IPS-18c (cell line): ENCODE measurements at regions not wholly inside any gene's neighbourhood (a gene's known extent, or its start where the extent isn't known, plus 50 kb on each side); places are given as distances from the start of the nearest gene placed in this dataset.
"Not testable (repeated sequence)": the region's sequence is repeated elsewhere in the genome, so short reads cannot be mapped to it uniquely, and the experiment has no call there.

ENCODE experiments used
- H3K4me3 ChIP-seq: 2 replicates; pipeline ENCODE4 v1.7.0; 2013; ENCODE audit warnings: low read depth, mild to moderate bottlenecking, low read length, moderate library complexity; ENCODE audit not compliant: insufficient read depth
- H3K9me3 ChIP-seq: one replicate; pipeline ENCODE4 v1.6.1; 2013; ENCODE audit warnings: mild to moderate bottlenecking, low read length, moderate library complexity; ENCODE audit not compliant: control insufficient read depth, insufficient read depth

GRCh38 chr2:11941201-11942177 is 195.1 kb downstream of the LPIN1 start:
- H3K4me3 ChIP-seq = no peak overlapping the region
- H3K9me3 ChIP-seq = no peaks in the 10 kb centered on the region

DNA sequence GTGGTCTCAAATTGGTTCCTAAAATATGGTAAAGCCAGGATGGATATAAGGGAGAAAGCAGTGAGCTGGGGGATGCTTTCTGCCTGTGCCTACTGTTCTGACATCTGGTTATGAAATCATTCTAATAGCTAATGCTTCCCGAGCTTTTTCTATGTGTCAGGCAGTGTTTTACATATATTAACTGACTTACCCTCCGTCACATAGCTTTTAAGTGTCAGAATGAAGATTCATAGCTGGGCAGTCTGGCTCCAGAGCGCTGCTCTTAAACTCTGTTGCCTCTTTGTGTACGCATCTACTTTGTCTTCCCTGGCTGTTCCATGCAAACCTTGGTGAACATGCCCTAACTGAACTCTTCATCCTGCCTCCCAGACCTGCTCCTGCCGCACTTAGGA is 195.7 kb downstream of the LPIN1 start:
- Histone ChIP-seq H3K9me3 (no peaks in the 10 kb centered on the region), H3K4me3 (no peak overlapping the region)

- no peaks in the 10 kb centered on the region for H3K9me3 ChIP-seq
- no peak overlapping the region for H3K4me3 ChIP-seq
Measured at GRCh38 chr2:11944311-11944710, 197.9 kb downstream of the LPIN1 start.

GRCh38 chr2:11945139-11946126 is 199.0 kb downstream of the LPIN1 start:
- no peak overlapping the region for H3K4me3 ChIP-seq
- no peaks in the 10 kb centered on the region for H3K9me3 ChIP-seq

GRCh38 chr2:11947956-11948355 is 201.5 kb downstream of the LPIN1 start:
- Histone ChIP-seq H3K9me3 (no peaks in the 10 kb centered on the region), H3K4me3 (no peak overlapping the region)

GRCh38 chr2:11949732-11950523 is 203.5 kb downstream of the LPIN1 start:
- Histone ChIP-seq H3K4me3 (no peak overlapping the region), H3K9me3 (no peaks in the 10 kb centered on the region)

DNA sequence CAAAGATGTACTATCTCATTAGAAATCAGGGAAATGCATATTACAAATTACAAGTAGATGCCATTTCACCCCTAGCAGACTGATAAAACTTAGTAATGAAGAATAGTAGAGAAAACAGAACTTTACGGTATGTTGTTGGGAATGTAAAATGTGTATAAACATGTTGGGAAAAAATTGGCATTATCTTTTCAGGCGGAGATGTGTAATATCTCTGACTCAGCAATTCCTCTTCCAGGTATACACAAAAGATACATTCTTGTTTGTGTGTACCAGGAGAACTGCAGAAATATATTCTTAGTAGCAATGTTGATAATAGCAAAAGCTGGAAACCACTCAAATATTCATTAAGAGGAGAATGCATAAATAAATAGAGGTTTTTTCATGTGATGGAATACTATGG is 204.5 kb downstream of the LPIN1 start:
- Histone ChIP-seq H3K4me3 (no peak overlapping the region), H3K9me3 (no peaks in the 10 kb centered on the region)

GRCh38 chr2:11951492-11951891 is 205.1 kb downstream of the LPIN1 start:
- H3K4me3 ChIP-seq, H3K9me3 ChIP-seq: not testable (repeated sequence)

DNA sequence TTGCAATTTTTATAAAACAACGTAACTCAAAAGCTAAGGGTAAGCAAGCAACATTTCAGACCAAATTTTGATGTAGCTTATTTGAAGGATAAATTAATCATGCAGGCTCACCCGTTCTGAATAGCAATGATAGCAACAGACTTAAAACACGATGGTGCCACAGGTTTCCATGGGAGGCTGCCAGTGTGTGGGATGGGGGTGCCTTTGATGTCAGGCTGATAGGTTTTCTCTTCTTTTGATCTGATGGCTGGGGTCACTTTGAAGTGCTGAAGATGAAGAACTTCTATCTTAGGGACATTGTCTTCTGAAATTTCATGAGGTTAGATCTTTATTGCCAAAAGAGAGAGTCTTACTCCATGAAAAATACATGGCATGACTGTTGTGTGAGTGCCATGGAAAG is 206.8 kb downstream of the LPIN1 start:
- Histone ChIP-seq H3K4me3 (no peak overlapping the region), H3K9me3 (no peaks in the 10 kb centered on the region)

DNA sequence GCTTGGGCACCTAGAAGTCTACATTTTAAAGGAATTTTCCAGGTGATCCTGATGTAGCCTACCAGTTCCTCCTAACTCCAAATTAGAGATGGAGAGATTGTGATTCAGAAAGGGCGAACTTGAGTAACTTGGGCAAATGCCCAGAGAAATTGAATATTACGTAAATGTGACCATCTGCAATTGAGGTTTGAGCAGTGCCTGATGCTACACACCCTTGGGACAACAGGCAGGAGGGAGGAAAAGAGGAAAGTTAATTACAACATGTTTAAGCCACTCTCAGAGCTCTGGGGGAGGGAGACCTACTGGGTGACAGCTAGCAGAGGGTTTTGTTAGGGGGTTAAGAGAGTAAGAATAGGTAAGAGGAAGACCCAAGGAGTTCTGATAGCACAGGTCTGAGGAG is 208.9 kb downstream of the LPIN1 start:
- no peaks in the 10 kb centered on the region for H3K9me3 ChIP-seq
- no peak overlapping the region for H3K4me3 ChIP-seq

DNA sequence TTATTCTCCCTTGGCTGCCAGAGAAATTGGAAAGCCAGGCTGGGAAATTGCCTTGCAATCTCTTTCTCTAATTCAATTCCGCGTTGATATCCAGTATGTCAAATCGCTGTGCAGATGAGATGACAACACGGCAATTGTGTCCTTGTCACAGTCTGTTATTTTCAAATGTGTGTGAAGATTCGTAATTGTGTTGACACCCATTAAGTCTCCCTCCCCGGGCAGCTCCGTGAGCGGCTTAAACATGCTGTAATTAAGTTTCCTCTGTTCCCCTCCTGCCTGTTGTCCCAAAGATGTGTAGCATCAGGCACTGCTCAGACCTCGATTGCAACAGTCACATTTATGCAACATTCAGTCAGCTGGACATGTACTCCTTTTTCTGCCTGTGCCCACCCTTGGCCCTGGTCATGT is 209.5 kb downstream of the LPIN1 start:
- H3K4me3 ChIP-seq = no peak overlapping the region
- H3K9me3 ChIP-seq = no peaks in the 10 kb centered on the region

DNA sequence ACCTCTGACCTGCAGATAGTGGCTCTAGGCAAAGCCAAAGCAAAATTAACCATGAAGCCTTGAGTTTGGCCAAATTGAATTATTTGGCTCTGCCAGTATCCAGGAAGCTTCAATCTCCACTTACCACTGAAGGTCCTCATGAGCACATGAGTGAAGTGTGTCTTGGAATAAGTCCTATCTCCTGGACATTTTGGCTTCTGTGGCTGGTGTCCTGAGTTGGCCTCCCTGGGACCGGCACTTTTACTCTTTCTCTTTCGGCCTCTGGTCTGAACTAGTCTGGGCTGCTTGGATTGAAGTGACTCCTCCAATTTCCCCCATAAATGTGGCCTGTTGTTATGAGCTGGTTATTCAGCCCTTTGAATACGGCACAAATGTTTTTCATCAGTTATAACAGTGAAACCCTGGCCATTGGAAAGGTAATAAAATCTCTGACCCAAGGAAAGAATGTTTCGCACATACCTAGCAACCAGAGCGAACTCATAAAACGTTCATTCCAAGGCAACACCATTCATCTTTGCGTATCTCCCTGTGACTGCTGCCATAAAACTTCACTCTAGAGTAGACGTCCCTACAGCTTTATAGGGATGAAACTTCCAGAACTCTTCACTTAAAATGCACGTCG is 216.4 kb downstream of the LPIN1 start:
- Histone ChIP-seq H3K9me3 (no peaks in the 10 kb centered on the region), H3K4me3 (no peak overlapping the region)

DNA sequence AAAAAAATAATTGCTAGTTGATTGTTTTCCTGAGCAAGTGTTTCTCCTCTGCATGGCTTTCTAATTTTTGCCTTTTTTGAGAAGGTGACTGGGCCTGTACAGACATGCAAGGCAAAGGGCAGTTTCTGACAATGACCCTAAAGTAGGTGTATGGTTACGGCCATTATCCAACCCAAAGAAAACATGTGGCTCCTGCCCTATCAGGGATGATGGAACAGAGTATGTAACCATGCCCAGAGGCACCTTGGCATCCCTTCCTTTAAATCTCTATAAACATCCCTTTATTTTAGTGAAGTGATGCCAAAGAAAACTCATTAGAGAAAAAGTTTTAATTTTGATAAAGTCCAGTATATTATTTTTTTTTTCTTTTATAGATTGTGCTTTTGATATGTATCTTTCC is 217.5 kb downstream of the LPIN1 start:
- no peak overlapping the region for H3K4me3 ChIP-seq
- no peaks in the 10 kb centered on the region for H3K9me3 ChIP-seq

- Histone ChIP-seq H3K9me3 (no peaks in the 10 kb centered on the region), H3K4me3 (no peak overlapping the region)
Measured at GRCh38 chr2:11967946-11968465, 221.6 kb downstream of the LPIN1 start.

DNA sequence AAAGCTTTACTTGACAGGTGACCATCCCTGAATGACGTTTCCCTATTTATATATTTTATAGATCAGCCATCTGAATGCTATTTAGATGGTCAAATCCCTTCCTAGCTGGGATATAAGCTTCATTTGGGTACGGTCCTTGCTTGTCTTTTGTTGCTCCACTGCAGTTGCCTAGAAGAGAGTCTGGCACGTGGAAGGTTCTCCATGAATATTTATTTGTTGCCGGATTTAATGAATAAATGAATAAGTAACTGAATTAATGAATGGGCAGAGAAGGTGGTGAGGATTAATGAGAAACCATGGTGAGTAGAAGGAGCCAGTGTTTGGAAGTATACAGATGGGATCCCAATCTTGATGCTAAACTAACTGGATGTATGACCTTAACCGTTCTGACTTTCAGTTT is 222.1 kb downstream of the LPIN1 start:
- H3K9me3 ChIP-seq = no peaks in the 10 kb centered on the region
- H3K4me3 ChIP-seq = no peak overlapping the region

GRCh38 chr2:11969774-11970173 is 223.3 kb downstream of the LPIN1 start:
- Histone ChIP-seq H3K9me3 (no peaks in the 10 kb centered on the region), H3K4me3 (no peak overlapping the region)
